GM19240 (cell line): ENCODE measurements at regions not wholly inside any gene's neighbourhood (a gene's known extent, or its start where the extent isn't known, plus 50 kb on each side); places are given as distances from the start of the nearest gene placed in this dataset.
"Not testable (repeated sequence)": the region's sequence is repeated elsewhere in the genome, so short reads cannot be mapped to it uniquely, and the experiment has no call there.

Source experiments
- DNase-seq: peaks from one replicate; pipeline ENCODE4 v3.0.0; 2011; ENCODE audit warnings: low spot score; ENCODE audit not compliant: insufficient read length

DNA sequence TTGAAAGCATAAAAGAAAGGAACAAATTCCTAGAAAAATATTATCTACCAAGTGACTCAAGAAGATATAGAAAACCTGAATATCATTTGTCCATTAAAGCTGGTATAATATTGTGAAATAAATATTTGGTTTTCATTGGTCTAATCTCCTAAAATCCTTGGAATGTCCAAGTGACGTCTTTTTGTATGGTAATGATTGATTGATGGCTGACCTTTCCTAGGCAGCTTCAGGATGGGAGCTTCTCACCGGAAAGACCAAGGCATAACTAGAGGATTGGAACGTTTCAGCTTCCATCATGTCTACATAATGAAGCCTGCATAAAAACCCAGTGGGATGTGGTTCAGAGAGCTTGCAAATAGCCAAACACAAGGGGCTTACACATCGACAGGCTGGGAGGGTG lies 57.6 kb upstream of the MAN1A1 start:
- no peak for DNase-seq

DNA sequence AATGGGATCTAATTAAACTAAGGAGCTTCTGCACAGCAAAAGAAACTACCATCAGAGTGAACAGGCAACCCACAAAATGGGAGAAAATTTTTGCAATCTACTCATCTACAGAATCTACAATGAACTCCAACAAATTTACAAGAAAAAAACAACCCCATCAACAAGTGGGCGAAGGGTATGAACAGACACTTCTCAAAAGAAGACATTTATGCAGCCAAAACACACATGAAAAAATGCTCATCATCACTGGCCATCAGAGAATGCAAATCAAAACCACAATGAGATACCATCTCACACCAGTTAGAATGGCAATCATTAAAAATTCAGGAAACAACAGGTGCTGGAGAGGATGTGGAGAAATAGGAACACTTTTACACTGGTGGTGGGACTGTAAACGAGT lies 55.6 kb upstream of the MAN1A1 start:
- not testable (repeated sequence) for DNase-seq
